NCI-H1694 (cell line): ENCODE measurements at regions not wholly inside any gene's neighbourhood (a gene's known extent, or its start where the extent isn't known, plus 50 kb on each side); places are given as distances from the start of the nearest gene placed in this dataset.

Experiments
- DNase-seq: peaks from one replicate; lab custom pipeline; 2025; lab: John Stamatoyannopoulos, UW

- no peak for DNase-seq
These were observed 483.2 kb downstream of the TLR4 start for GRCh38 chr9:118187408-118187807.

GRCh38 chr9:118189615-118190014 is 485.4 kb downstream of the TLR4 start:
- DNase-seq: no peak

- DNase-seq: no peak
These were observed 488.6 kb downstream of the TLR4 start for GRCh38 chr9:118192807-118193206.

- no peak for DNase-seq
These were observed 505.1 kb downstream of the TLR4 start for GRCh38 chr9:118209343-118209742.

GRCh38 chr9:118215549-118215948 is 511.3 kb downstream of the TLR4 start:
- no peak for DNase-seq

GRCh38 chr9:118222375-118222774 is 518.2 kb downstream of the TLR4 start:
- peak; percentile 60 for DNase-seq

- no peak for DNase-seq
These were observed 518.9 kb downstream of the TLR4 start for GRCh38 chr9:118223111-118223510.

GRCh38 chr9:118230329-118230728 is 526.1 kb downstream of the TLR4 start:
- no peak for DNase-seq

GRCh38 chr9:118236625-118237024 is 532.4 kb downstream of the TLR4 start:
- DNase-seq: no peak

GRCh38 chr9:118238139-118238538 is 533.9 kb downstream of the TLR4 start:
- no peak for DNase-seq

GRCh38 chr9:118252027-118252426 is 547.8 kb downstream of the TLR4 start:
- no peak for DNase-seq

- no peak for DNase-seq
These were observed 558.0 kb downstream of the TLR4 start for GRCh38 chr9:118262191-118262590.

GRCh38 chr9:118263949-118264348 is 559.7 kb downstream of the TLR4 start:
- DNase-seq: no peak

GRCh38 chr9:118268046-118268445 is 563.8 kb downstream of the TLR4 start:
- no peak for DNase-seq

GRCh38 chr9:118269623-118270022 is 565.4 kb downstream of the TLR4 start:
- no peak for DNase-seq

- no peak for DNase-seq
These were observed 567.1 kb downstream of the TLR4 start for GRCh38 chr9:118271331-118271730.

- no peak for DNase-seq
These were observed 567.7 kb downstream of the TLR4 start for GRCh38 chr9:118271936-118272335.

GRCh38 chr9:118273048-118273447 is 568.8 kb downstream of the TLR4 start:
- no peak for DNase-seq

GRCh38 chr9:118276784-118277183 is 572.6 kb downstream of the TLR4 start:
- DNase-seq: no peak

- DNase-seq: peak; percentile 90
These were observed 577.6 kb downstream of the TLR4 start for GRCh38 chr9:118281772-118282171.

- DNase-seq: no peak
These were observed 579.3 kb downstream of the TLR4 start for GRCh38 chr9:118283488-118283887.

GRCh38 chr9:118290116-118290515 is 585.9 kb downstream of the TLR4 start:
- no peak for DNase-seq

GRCh38 chr9:118295413-118295812 is 591.2 kb downstream of the TLR4 start:
- DNase-seq: no peak

- no peak for DNase-seq
These were observed 598.5 kb downstream of the TLR4 start for GRCh38 chr9:118302721-118303120.

GRCh38 chr9:118303216-118303615 is 599.0 kb downstream of the TLR4 start:
- no peak for DNase-seq
